GM12874 (cell line): ENCODE measurements at regions not wholly inside any gene's neighbourhood (a gene's known extent, or its start where the extent isn't known, plus 50 kb on each side); places are given as distances from the start of the nearest gene placed in this dataset.

Source experiments
- TF ChIP-seq, protein P1 (sequence below): IDR thresholded peaks from 2 replicates; pipeline ENCODE4 v1.5.1; 2011; ENCODE audit warnings: low read depth, mild to moderate bottlenecking, control low read depth, low read length, moderate library complexity; ENCODE audit not compliant: insufficient read depth

DNA sequence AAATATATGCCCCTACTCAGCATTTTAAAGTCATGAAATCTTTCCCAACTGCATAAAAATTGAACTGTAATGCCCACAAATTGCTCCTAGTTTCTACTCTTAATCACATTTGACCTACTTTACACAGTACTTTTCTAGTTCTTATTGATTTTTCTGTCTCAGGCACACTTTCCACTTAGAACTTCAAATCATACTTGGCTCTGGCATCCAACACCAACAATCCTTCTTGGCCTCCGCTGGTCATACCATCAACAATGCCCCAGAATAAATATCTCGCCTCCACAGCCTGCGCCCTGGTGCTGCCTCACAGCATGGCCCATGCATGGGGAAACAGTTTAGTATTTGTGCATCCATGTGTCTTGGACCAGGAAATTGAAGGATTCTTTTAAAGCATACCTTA is 107.5 kb upstream of the SYT10 start:
- TF ChIP-seq, protein P1, sequence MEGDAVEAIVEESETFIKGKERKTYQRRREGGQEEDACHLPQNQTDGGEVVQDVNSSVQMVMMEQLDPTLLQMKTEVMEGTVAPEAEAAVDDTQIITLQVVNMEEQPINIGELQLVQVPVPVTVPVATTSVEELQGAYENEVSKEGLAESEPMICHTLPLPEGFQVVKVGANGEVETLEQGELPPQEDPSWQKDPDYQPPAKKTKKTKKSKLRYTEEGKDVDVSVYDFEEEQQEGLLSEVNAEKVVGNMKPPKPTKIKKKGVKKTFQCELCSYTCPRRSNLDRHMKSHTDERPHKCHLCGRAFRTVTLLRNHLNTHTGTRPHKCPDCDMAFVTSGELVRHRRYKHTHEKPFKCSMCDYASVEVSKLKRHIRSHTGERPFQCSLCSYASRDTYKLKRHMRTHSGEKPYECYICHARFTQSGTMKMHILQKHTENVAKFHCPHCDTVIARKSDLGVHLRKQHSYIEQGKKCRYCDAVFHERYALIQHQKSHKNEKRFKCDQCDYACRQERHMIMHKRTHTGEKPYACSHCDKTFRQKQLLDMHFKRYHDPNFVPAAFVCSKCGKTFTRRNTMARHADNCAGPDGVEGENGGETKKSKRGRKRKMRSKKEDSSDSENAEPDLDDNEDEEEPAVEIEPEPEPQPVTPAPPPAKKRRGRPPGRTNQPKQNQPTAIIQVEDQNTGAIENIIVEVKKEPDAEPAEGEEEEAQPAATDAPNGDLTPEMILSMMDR = no peak

DNA sequence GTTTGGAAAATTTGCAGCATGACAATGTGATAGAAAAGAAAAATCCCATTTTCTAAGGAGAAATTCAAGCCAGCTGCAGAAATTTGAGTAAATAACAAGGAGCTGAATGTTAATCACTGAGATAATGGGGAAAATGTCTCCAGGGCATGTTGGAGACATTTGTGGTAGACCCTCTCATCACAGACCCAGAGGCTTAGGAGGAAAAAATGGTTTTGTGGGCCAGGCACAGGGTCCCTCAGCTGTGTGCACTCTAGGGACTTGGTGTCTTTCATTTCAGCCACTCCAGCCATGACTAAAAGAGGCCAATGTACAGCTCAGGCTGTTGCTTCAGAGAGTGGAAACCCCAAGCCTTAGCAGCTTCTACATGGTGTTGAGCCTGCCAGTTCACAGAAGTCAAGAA is 111.4 kb upstream of the SYT10 start:
- TF ChIP-seq, protein P1 = no peak

DNA sequence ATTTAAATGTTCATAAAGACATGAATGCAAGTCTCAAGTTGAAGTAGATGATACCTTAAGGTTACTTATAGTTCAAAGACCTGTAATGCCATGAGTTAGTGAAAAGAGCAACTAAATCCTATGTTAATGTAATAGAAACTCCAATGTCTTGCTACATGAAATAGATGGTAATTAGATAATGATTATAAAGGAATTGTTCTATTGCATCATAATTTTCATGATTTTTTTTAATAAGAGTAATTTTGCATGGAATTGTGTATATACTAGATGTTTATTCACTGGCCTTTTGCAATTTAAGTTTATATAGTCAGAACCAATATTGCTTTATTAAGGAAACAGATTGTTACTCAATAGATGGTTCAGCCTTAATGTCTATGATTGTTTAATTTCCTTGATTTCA is 115.5 kb upstream of the SYT10 start:
- TF ChIP-seq, protein P1 = no peak

GRCh38 chr12:33560653-33561208 is 121.1 kb upstream of the SYT10 start:
- TF ChIP-seq, protein P1 = no peak

DNA sequence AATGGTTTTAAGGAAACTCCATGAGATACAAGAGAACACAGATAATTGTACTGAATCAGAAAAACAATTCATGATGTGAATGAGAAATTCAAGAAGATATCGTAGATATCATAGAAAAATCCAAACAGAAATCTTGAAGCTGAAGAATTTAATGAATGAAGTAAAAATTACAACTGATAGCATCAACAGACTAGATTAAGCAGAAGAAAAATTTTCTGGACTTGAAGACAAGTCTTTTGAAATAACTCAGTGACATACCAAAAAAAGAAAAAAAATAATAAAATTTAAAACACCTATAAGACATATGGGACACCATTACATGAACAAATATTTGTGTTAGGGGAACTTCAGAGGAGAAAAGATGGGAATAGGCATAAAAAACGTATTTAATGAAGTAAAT is 122.8 kb upstream of the SYT10 start:
- TF ChIP-seq, protein P1 = no peak

DNA sequence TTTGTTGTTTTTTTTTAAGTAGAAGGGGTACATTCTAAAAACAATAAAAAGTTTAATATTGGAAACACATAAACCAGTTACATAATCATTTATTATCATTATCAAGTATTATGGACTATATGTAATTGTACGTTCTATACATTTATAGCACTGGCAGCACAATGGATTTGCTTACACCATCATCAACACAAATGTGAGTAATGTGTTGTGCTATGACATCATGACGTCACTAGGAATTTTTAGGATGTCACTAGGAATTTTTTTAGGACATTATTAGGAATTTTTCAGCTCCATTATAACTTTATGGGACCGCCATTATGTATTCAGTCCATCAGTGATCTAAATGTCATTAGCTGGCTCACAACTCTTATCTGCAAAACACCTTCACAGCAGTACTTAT is 126.8 kb upstream of the SYT10 start:
- TF ChIP-seq, protein P1 = no peak

DNA sequence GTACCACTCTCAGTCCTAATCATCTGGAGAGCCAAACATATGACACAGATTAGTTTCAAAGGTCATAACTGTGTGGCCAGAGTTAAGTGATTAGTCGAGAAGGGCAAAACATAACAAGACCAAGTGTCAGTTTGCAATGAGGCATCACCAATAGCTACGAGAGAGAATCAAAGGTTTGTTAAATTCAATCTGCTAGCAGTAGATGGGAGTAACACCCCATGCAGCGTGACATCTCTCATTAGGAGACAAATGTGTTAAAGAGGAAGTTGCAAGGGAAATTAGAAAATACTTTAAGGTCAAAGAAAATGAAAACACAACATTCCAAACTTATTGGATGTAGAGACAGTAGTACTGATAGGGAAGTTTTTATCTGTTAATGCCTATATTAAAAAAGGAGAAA is 135.7 kb upstream of the SYT10 start:
- TF ChIP-seq, protein P1 = no peak
